HL-60/S4 (cell line): ENCODE measurements at regions not wholly inside any gene's neighbourhood (a gene's known extent, or its start where the extent isn't known, plus 50 kb on each side); places are given as distances from the start of the nearest gene placed in this dataset.
"Not testable (repeated sequence)": the region's sequence is repeated elsewhere in the genome, so short reads cannot be mapped to it uniquely, and the experiment has no call there.

ENCODE experiments used
- in situ Hi-C: fragments of 300-500 bp; cut with MboI; formaldehyde crosslinking; loops from 2 replicates; pipeline ENCODE4 v1.14.3; 2022; ENCODE audit warnings: low sequenced_read_pairs

GRCh38 chr2:21761361-21761760 lies 637.6 kb downstream of the TDRD15 start:
- in situ Hi-C loops: no loop called here

- in situ Hi-C loops: no loop called here
Observed at GRCh38 chr2:21763501-21763900, 639.7 kb downstream of the TDRD15 start.

GRCh38 chr2:21770787-21771186 lies 647.0 kb downstream of the TDRD15 start:
- in situ Hi-C loops: no loop called here

- in situ Hi-C loops: no loop called here
Observed at GRCh38 chr2:21772624-21773023, 648.9 kb downstream of the TDRD15 start.

GRCh38 chr2:21773168-21773567 lies 649.4 kb downstream of the TDRD15 start:
- in situ Hi-C loops: no loop called here

- in situ Hi-C loops: no loop called here
Observed at GRCh38 chr2:21774691-21775368, 651.1 kb downstream of the TDRD15 start.

- in situ Hi-C loops: no loop called here
Observed at GRCh38 chr2:21779786-21780185, 656.0 kb downstream of the TDRD15 start.

- in situ Hi-C loops: no loop called here
Observed at GRCh38 chr2:21781962-21782361, 658.2 kb downstream of the TDRD15 start.

GRCh38 chr2:21782866-21783265 lies 659.1 kb downstream of the TDRD15 start:
- in situ Hi-C loops: no loop called here

- in situ Hi-C loops: no loop called here
Observed at GRCh38 chr2:21787941-21788340, 664.2 kb downstream of the TDRD15 start.

GRCh38 chr2:21790311-21790710 lies 666.5 kb downstream of the TDRD15 start:
- in situ Hi-C loops: not testable (repeated sequence)

GRCh38 chr2:21792571-21792970 lies 668.8 kb downstream of the TDRD15 start:
- in situ Hi-C loops: no loop called here

- in situ Hi-C loops: no loop called here
Observed at GRCh38 chr2:21793461-21793860, 669.7 kb downstream of the TDRD15 start.

GRCh38 chr2:21794611-21795010 lies 670.8 kb downstream of the TDRD15 start:
- in situ Hi-C loops: no loop called here

GRCh38 chr2:21800356-21800755 lies 676.6 kb downstream of the TDRD15 start:
- in situ Hi-C loops: no loop called here

- in situ Hi-C loops: no loop called here
Observed at GRCh38 chr2:21803550-21803949, 679.8 kb downstream of the TDRD15 start.

- in situ Hi-C loops: no loop called here
Observed at GRCh38 chr2:21804151-21804550, 680.4 kb downstream of the TDRD15 start.

GRCh38 chr2:21811541-21811940 lies 687.8 kb downstream of the TDRD15 start:
- in situ Hi-C loops: no loop called here

- in situ Hi-C loops: no loop called here
Observed at GRCh38 chr2:21812766-21813165, 689.0 kb downstream of the TDRD15 start.

GRCh38 chr2:21814588-21815149 lies 690.9 kb downstream of the TDRD15 start:
- in situ Hi-C loops: no loop called here

GRCh38 chr2:21818212-21818795 lies 694.5 kb downstream of the TDRD15 start:
- in situ Hi-C loops: no loop called here

- in situ Hi-C loops: no loop called here
Observed at GRCh38 chr2:21819454-21819853, 695.7 kb downstream of the TDRD15 start.
